Heart right ventricle (tissue), 16 donors: ENCODE measurements at regions not wholly inside any gene's neighbourhood (a gene's known extent, or its start where the extent isn't known, plus 50 kb on each side); places are given as distances from the start of the nearest gene placed in this dataset.

Experiments used
- ATAC-seq, 8 donors: fragments of 200-7000 bp; cut with Tn5 transposase; one replicate each; pipeline ENCODE4 v1.9.1; 2020; ENCODE audit warnings: mild to moderate bottlenecking in 8 of 8, moderate library complexity in 8 of 8, moderate number of reproducible peaks in 1 of 8
- DNase-seq, 2 donors: peaks; one replicate each; pipeline ENCODE4 v3.0.0-alpha.2; 2020
- H3K27ac ChIP-seq, 10 donors: fragments of 200-600 bp; sonication (generic) in 2 of 10; one replicate each; pipeline versions ENCODE4 v1.5.0 to v1.8.0; 2020 to 2022; ENCODE audit warnings: mild to moderate bottlenecking in 3 of 10
- H3K27me3 ChIP-seq, 7 donors: fragments of 200-600 bp; one replicate each; pipeline ENCODE4 v1.8.0; 2021 to 2022; ENCODE audit warnings: mild to moderate bottlenecking in 2 of 7
- H3K36me3 ChIP-seq, 9 donors: fragments of 200-600 bp; sonication (generic) in 1 of 9; one replicate each; pipeline versions ENCODE4 v1.5.0 to v1.8.0; 2020 to 2022; ENCODE audit warnings: mild to moderate bottlenecking in 2 of 9
- H3K4me1 ChIP-seq, 9 donors: fragments of 200-600 bp; sonication (generic) in 1 of 9; one replicate each; pipeline versions ENCODE4 v1.5.0 to v1.8.0; 2020 to 2022; ENCODE audit warnings: mild to moderate bottlenecking in 4 of 9
- H3K4me3 ChIP-seq, 10 donors: fragments of 200-600 bp; sonication (generic) in 2 of 10; one replicate each; pipeline versions ENCODE4 v1.5.0 to v1.8.0; 2020 to 2022; ENCODE audit warnings: mild to moderate bottlenecking in 7 of 10, moderate library complexity in 2 of 10
- H3K9me3 ChIP-seq, 11 donors: fragments of 200-600 bp in 10 of 11; sonication (generic) in 2 of 11; one replicate each; pipeline versions ENCODE4 v1.5.0 to v1.8.0; 2013 to 2022; ENCODE audit warnings: mild to moderate bottlenecking in 2 of 11, control low read depth in 1 of 11, moderate library complexity in 1 of 11
- CTCF ChIP-seq, 9 donors: fragments of 200-600 bp; sonication (generic) in 2 of 9; IDR thresholded peaks; one replicate each; pipeline versions ENCODE4 v1.5.0 to v1.8.0; 2021 to 2022; ENCODE audit warnings: antibody characterized with exemption in 9 of 9, mild to moderate bottlenecking in 5 of 9, moderate library complexity in 1 of 9
- WGBS, 2 donors: extraction: QIAGEN DNeasy Blood & Tissue Kit; methylation state at CpG; one replicate each; pipeline ENCODE4 v1.1.7; 2013; ENCODE audit warnings: inconsistent platforms in 1 of 2; 5-methylcytosine and 5-hydroxymethylcytosine counted together
- intact Hi-C, 10 donors: fragments of 100-400 bp; cut with DNase I; formaldehyde crosslinking; loops; one replicate each; pipeline versions ENCODE4 v1.11.1 to v1.14.2; 2022
- donor health status: Arrhythmogenic right ventricular cardiomyopathy.
- donor health status: ischemic (EF 13 %, LVEDD 7.1; RV severe dilation, severe dysfunction).
- donor health status: healthy with polysubstance abuse.
- donor health status: DM: no; HTN: yes; CAD: no.
- donor health status: DM: no; HTN: no; CAD: no.
- donor health status: ischemic (EF 25% LVEDD 6.9; RV normal size, moderate dysfunction).
- donor health status: ischemic (EF 25% LVEDD 5.7; RV mildly dilated, moderate dysfunction).
- donor health status: healthy.
- donor health status: DM: yes; HTN: yes; CAD: no.
- donor health status: Ischemic cardiomyopathy.
- donor health status: ischemic (EF 35%, LVEDD 5.7; RV mildly dilated, moderate dysfunction).
- donor health status: nonischemic (EF 11% LVEDD 7.7; RV severe dilation, severe dysfunction).
- donor health status: DM: yes; HTN: yes; CAD: no.
- donor health status: PGD.
- donor health status: ischemic (EF 29% LVEDD 5.4; RV normal size, mild dysfunction).
- donor health status: nonischemic (EF 23%, LVEDD 6.1; RV moderate dilation, normal function).

DNA sequence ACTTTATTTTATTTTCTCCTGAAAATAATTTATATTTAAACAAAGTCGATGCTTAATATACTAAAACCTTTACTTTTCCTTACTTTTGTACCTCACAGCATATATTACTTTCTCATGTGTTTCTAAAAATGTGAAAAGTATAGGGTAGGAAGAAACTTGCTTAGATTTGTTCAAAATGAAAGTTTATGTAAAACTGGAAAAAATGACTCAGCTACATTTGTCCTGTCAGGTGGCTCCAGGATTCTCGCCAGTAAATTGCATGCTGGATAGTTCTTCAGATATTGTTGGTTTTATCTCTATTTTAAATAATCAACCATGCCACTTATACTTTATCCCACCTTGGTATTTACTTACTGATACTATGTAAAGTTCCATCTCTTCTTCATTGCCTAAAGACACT is 159.2 kb upstream of the NDST4 start:
- H3K27me3 ChIP-seq, result no peaks in the 10 kb centered on the region
- no peak for TF ChIP-seq CTCF (IDR thresholded peaks at IDR 0.05)
- intact Hi-C loops, result no loop called here
- 87 to 90% methylated on average over 2 of the region's 2 CpGs for WGBS, 2 donors
- peaks cover 0 to 6% (median 0%) of the 10 kb centered on the region in 9 donors for H3K4me1 ChIP-seq
- H3K27ac ChIP-seq, result no peak overlapping the region
- no peak overlapping the region for H3K4me3 ChIP-seq
- ATAC-seq, result no peak
- H3K9me3 ChIP-seq, result no peaks in the 10 kb centered on the region
- H3K36me3 ChIP-seq, result no peaks in the 10 kb centered on the region
- DNase-seq, result no peak

DNA sequence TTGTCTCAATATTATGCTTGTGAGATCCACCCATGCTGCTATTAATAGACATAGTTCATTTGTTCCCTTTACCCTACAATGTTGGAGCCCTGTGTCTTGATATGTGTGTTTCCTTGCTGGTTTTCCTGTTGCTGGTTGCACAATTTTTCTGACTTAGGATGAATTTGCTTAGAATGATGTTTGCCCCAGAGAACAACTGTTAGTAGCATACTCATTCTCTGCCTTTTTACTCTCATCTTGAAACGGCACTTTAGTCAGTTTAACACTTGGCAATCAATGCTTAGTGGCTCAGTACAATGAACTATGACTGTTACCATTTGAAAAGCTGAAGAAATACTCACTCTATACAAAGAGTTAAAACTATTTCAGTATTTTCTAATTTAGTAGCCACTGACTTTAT is 158.8 kb upstream of the NDST4 start:
- intact Hi-C loops, result no loop called here
- Histone ChIP-seq H3K4me1 (peaks cover 0 to 6% (median 0%) of the 10 kb centered on the region in 9 donors), H3K4me3 (no peak overlapping the region), H3K27me3 (no peaks in the 10 kb centered on the region), H3K36me3 (no peaks in the 10 kb centered on the region), H3K27ac (no peak overlapping the region), H3K9me3 (no peaks in the 10 kb centered on the region)
- no peak for DNase-seq
- ATAC-seq, result no peak
- TF ChIP-seq CTCF (IDR thresholded peaks at IDR 0.05), result no peak
- 61 to 63% methylated on average over 1 of the region's 1 CpG for WGBS, 2 donors

GRCh38 chr4:115260195-115260594 is 146.8 kb upstream of the NDST4 start:
- Histone ChIP-seq H3K27me3 (no peaks in the 10 kb centered on the region), H3K36me3 (no peaks in the 10 kb centered on the region), H3K4me3 (no peak overlapping the region), H3K9me3 (peaks cover 0 to 6% (median 0%) of the 10 kb centered on the region in 11 donors), H3K27ac (no peak overlapping the region), H3K4me1 (no peaks in the 10 kb centered on the region)
- DNase-seq, result no peak
- intact Hi-C loops, result no loop called here
- ATAC-seq, result no peak
- WGBS, 2 donors, result 86 to 98% methylated on average over 1 of the region's 1 CpG
- no peak for TF ChIP-seq CTCF (IDR thresholded peaks at IDR 0.05)

DNA sequence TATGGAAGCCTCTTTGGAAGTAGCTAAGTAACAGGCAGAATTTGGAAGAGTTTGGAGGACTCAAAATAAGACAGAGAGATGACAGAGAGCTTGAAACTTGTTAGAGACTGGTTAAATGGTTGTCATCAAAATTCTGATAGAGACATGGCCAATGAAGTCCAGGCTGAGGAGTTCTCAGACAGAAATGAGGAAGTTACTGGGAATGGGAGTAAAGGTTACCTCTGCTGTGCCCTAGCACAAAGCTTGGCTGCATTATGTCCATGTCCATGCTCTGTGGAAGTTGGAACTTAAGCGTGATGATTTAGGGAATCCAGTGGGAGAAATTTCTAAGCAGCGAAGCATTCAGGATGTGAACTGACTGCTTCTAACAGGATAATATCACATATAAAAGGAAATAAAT is 146.2 kb upstream of the NDST4 start:
- WGBS, 2 donors, result 82 to 83% methylated on average over 2 of the region's 2 CpGs
- Histone ChIP-seq H3K27me3 (no peaks in the 10 kb centered on the region), H3K9me3 (peaks cover 0 to 6% (median 0%) of the 10 kb centered on the region in 11 donors), H3K27ac (no peak overlapping the region), H3K36me3 (no peaks in the 10 kb centered on the region), H3K4me3 (no peak overlapping the region), H3K4me1 (no peaks in the 10 kb centered on the region)
- DNase-seq, result no peak
- intact Hi-C loops, result no loop called here
- no peak for ATAC-seq
- TF ChIP-seq CTCF (IDR thresholded peaks at IDR 0.05), result no peak

GRCh38 chr4:115249808-115250207 is 136.4 kb upstream of the NDST4 start:
- DNase-seq (no peak), ATAC-seq (no peak)
- WGBS, 2 donors, result 78 to 83% methylated on average over 3 of the region's 3 CpGs
- Histone ChIP-seq H3K4me3 (no peak overlapping the region), H3K27ac (no peak overlapping the region), H3K36me3 (no peaks in the 10 kb centered on the region), H3K4me1 (no peaks in the 10 kb centered on the region), H3K9me3 (no peaks in the 10 kb centered on the region), H3K27me3 (no peaks in the 10 kb centered on the region)
- intact Hi-C loops, result no loop called here
- TF ChIP-seq CTCF (IDR thresholded peaks at IDR 0.05), result no peak
